K562 (cell line): ENCODE measurements at regions not wholly inside any gene's neighbourhood (a gene's known extent, or its start where the extent isn't known, plus 50 kb on each side); places are given as distances from the start of the nearest gene placed in this dataset.

ENCODE experiments used
- CTCF ChIP-seq, 3 experiments: IDR thresholded peaks in 2 of 3; conservative IDR thresholded peaks in 1 of 3; 2 replicates each; pipeline ENCODE4 v1.5.1; 2011 to 2012; ENCODE audit warnings: low read length in 3 of 3, mild to moderate bottlenecking in 3 of 3, control low read depth in 2 of 3, improper control_type of control experiment in 1 of 3, inconsistent platforms in 1 of 3, low read depth in 1 of 3, mixed read lengths in 1 of 3, moderate library complexity in 1 of 3; ENCODE audit not compliant: insufficient read depth in 2 of 3
- EZH2 ChIP-seq: IDR thresholded peaks from 2 replicates; pipeline ENCODE4 v1.6.1; 2012; ENCODE audit warnings: low read depth, mild to moderate bottlenecking, inconsistent platforms, low read length, borderline replicate concordance
- FOXM1 ChIP-seq, 2 experiments: fragments of 450-650 bp in 1 of 2; sonication (generic) in 1 of 2; formaldehyde crosslinking in 1 of 2; IDR thresholded peaks; 2 replicates each; pipeline versions ENCODE4 v1.6.1 to v1.9.0; 2017 to 2022; ENCODE audit warnings: low read depth in 2 of 2, mild to moderate bottlenecking in 2 of 2, missing genetic modification reagents in 1 of 2, moderate library complexity in 1 of 2
- HDAC1 ChIP-seq, 2 experiments: fragments of 450-650 bp; IDR thresholded peaks; 2 replicates each; pipeline ENCODE4 v1.6.1; 2016 to 2017; ENCODE audit warnings: inconsistent platforms in 1 of 2, mild to moderate bottlenecking in 1 of 2, moderate library complexity in 1 of 2
- NFIC ChIP-seq: fragments of 450-650 bp; IDR thresholded peaks from 2 replicates; pipeline ENCODE4 v1.6.1; 2017; ENCODE audit warnings: mild to moderate bottlenecking, inconsistent platforms
- NR1H2 ChIP-seq: sonication (generic); formaldehyde crosslinking; IDR thresholded peaks from 2 replicates; pipeline ENCODE4 v1.4.0; 2020; ENCODE audit warnings: mild to moderate bottlenecking, missing genetic modification reagents
- RAD51 ChIP-seq: fragments of 450-650 bp; IDR thresholded peaks from 2 replicates; pipeline ENCODE4 v1.7.1; 2016; ENCODE audit warnings: low read depth, mild to moderate bottlenecking, borderline replicate concordance
- SIN3A ChIP-seq, 2 experiments: fragments of 150-350 bp in 1 of 2; IDR thresholded peaks; 2 replicates each; pipeline ENCODE4 v1.6.1; 2011 to 2016; ENCODE audit warnings: borderline replicate concordance in 2 of 2, low read depth in 2 of 2, low read length in 2 of 2, mild to moderate bottlenecking in 2 of 2, moderate library complexity in 2 of 2; ENCODE audit not compliant: control insufficient read depth in 1 of 2
- SMAD1 ChIP-seq: fragments of 150-350 bp; IDR thresholded peaks from 2 replicates; pipeline ENCODE4 v1.6.1; 2014; ENCODE audit warnings: low read length, low read depth; ENCODE audit not compliant: partially characterized antibody
- TAF15 ChIP-seq: fragments of 200-400 bp; formaldehyde crosslinking; IDR thresholded peaks from 2 replicates; pipeline ENCODE4 v1.6.1; 2017; ENCODE audit warnings: mild to moderate bottlenecking, low read depth, low read length, moderate library complexity
- ZBTB11 ChIP-seq, 3 experiments: fragments of 200-800 bp in 1 of 3; fragments of 250-450 bp in 1 of 3; fragments of 450-650 bp in 1 of 3; sonication (Bioruptor Pico) in 1 of 3; sonication (Bioruptor generic) in 1 of 3; formaldehyde crosslinking in 1 of 3; IDR thresholded peaks; 2 replicates each; pipeline versions ENCODE4 v1.6.1 to v1.8.0; 2016 to 2022; ENCODE audit warnings: mild to moderate bottlenecking in 2 of 3, missing genetic modification characterization in 2 of 3, missing compliant biosample characterization in 1 of 3, moderate library complexity in 1 of 3
- ZNF655 ChIP-seq: fragments of 250-450 bp; sonication (Bioruptor Pico); IDR thresholded peaks from 2 replicates; pipeline ENCODE4 v1.5.0; 2021
- ZNF717 ChIP-seq: fragments of 250-450 bp; sonication (Bioruptor Pico); IDR thresholded peaks from 2 replicates; pipeline ENCODE4 v1.5.0; 2021

- TF ChIP-seq EZH2 (no peak), CTCF (IDR thresholded peaks at IDR 0.05 in 2 of 3, conservative IDR thresholded peaks at IDR 0.05 in 1 of 3; ENCODE audit: insufficient read depth in 2 of 3, low read depth in 1 of 3, low read length in 3 of 3) (no peak), NFIC (no peak), ZNF717 (CRISPR knock-in tag) (no peak), ZNF655 (CRISPR knock-in tag) (no peak), SIN3A (IDR thresholded peaks at IDR 0.05; ENCODE audit: borderline replicate concordance in 2 of 2, control insufficient read depth in 1 of 2, low read depth in 2 of 2, low read length in 2 of 2) (no peak), TAF15 (no peak), HDAC1 (IDR thresholded peaks at IDR 0.05) (no peak), NR1H2 (CRISPR knock-in tag) (no peak), FOXM1 (IDR thresholded peaks at IDR 0.05; ENCODE audit: low read depth) (no peak), FOXM1 (CRISPR knock-in tag; IDR thresholded peaks at IDR 0.05; ENCODE audit: low read depth) (no peak), SMAD1 (no peak), ZBTB11 (CRISPR knock-in tag; IDR thresholded peaks at IDR 0.05) (no peak), RAD51 (no peak)
Measured at GRCh38 chr17:70437656-70438055, 268.3 kb downstream of the KCNJ2 start.
